ENCODE measurements at regions not wholly inside any gene's neighbourhood (a gene's known extent, or its start where the extent isn't known, plus 50 kb on each side); places are given as distances from the start of the nearest gene placed in this dataset.

DNA sequence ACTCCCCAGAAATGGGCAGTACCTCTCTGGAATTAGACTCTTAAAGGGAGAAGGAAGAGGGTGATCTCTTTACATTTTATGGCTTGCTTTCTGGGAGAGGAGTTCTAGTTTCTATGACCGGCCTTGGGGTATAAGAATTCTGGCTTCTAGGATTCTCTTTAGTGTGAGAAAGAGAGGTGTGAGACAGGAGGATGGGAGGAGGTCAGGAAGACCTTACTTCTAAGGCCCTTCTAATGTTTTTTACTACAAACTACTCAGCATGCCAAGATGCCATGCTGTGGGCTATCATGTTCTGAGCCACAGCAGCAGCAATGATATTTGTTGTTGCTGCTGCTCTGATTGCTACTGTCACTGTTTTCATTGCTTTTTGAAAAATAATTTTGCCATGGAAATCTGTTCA lies 538.3 kb downstream of the SLITRK6 start:
- intact Hi-C loops (cut with micrococcal nuclease) = no loop called here

GRCh38 chr13:85255978-85256377 lies 543.2 kb downstream of the SLITRK6 start:
- Histone ChIP-seq H3K4me3 (ENCODE audit: control extremely low read depth in 1 of 5, extremely low read depth in 1 of 5, insufficient read depth in 1 of 5, low read depth in 2 of 5, low read length in 4 of 5) (no peak overlapping the region), H4K20me1 (ENCODE audit: control insufficient read depth, insufficient read depth, low read length, poor library complexity, severe bottlenecking) (no peaks in the 10 kb centered on the region), H3K4me1 (ENCODE audit: control insufficient read depth in 2 of 2, insufficient read depth in 2 of 2, low read length in 2 of 2) (no peaks in the 10 kb centered on the region), H3K36me3 (replicated peaks in 1 of 2; ENCODE audit: control extremely low read depth in 1 of 2, control insufficient read depth in 1 of 2, extremely low read depth in 1 of 2, insufficient read depth in 2 of 2, low read length in 1 of 2) (no peaks in the 10 kb centered on the region), H3K9ac (ENCODE audit: low read length) (no peak overlapping the region), H3K27ac (ENCODE audit: low read length in 2 of 2) (no peak overlapping the region), H3K9me3 (ENCODE audit: control extremely low read depth in 1 of 3, control insufficient read depth in 2 of 3, insufficient read depth in 1 of 3, low read length in 2 of 3) (no peaks in the 10 kb centered on the region), H2AFZ (ENCODE audit: insufficient read depth, low read depth, low read length, poor library complexity, severe bottlenecking) (no peak overlapping the region), H3K4me2 (replicated peaks; ENCODE audit: low read depth, low read length, poor library complexity, severe bottlenecking) (no peak overlapping the region), H3K27me3 (replicated peaks in 1 of 4; ENCODE audit: control extremely low read depth in 1 of 4, control insufficient read depth in 3 of 4, insufficient read depth in 4 of 4, low read length in 3 of 4) (no peaks in the 10 kb centered on the region), H3K79me2 (ENCODE audit: control insufficient read depth, insufficient read depth, low read length) (no peaks in the 10 kb centered on the region)
- Mint-ChIP-seq H3K27me3 (no peaks in the 10 kb centered on the region), H3K27ac (no peak overlapping the region), H3K4me3 (no peak overlapping the region), H3K4me1 (no peaks in the 10 kb centered on the region), H3K9me3 (ENCODE audit: insufficient read depth) (no peaks in the 10 kb centered on the region)
- no peak for TF ChIP-seq CTCF (IDR thresholded peaks at IDR 0.05)
- TF ChIP-seq EZH2 (IDR thresholded peaks at IDR 0.05; ENCODE audit: borderline replicate concordance, insufficient read depth, low read depth, low read length, poor library complexity, severe bottlenecking) = no peak
- 100% methylated on average over 1 of the region's 2 CpGs for WGBS (ENCODE audit: insufficient coverage)
- no peak for ATAC-seq (ENCODE audit: low read depth)
- intact Hi-C loops (cut with micrococcal nuclease) = no loop called here
- ChIA-PET POLR2A (no interaction called here), CTCF (no interaction called here)
- DNase-seq = no peak

More for the DNA sequence above, 538.3 kb downstream of the SLITRK6 start:
- Histone ChIP-seq H2AFZ (ENCODE audit: insufficient read depth, low read depth, low read length, poor library complexity, severe bottlenecking) (no peak overlapping the region), H3K4me2 (replicated peaks; ENCODE audit: low read depth, low read length, poor library complexity, severe bottlenecking) (no peak overlapping the region), H3K27me3 (replicated peaks in 1 of 4; ENCODE audit: control extremely low read depth in 1 of 4, control insufficient read depth in 3 of 4, insufficient read depth in 4 of 4, low read length in 3 of 4) (no peaks in the 10 kb centered on the region), H3K4me1 (ENCODE audit: control insufficient read depth in 2 of 2, insufficient read depth in 2 of 2, low read length in 2 of 2) (no peaks in the 10 kb centered on the region), H3K27ac (ENCODE audit: low read length in 2 of 2) (no peak overlapping the region), H4K20me1 (ENCODE audit: control insufficient read depth, insufficient read depth, low read length, poor library complexity, severe bottlenecking) (no peaks in the 10 kb centered on the region), H3K79me2 (ENCODE audit: control insufficient read depth, insufficient read depth, low read length) (no peaks in the 10 kb centered on the region), H3K9me3 (ENCODE audit: control extremely low read depth in 1 of 3, control insufficient read depth in 2 of 3, insufficient read depth in 1 of 3, low read length in 2 of 3) (no peaks in the 10 kb centered on the region), H3K9ac (ENCODE audit: low read length) (no peak overlapping the region), H3K36me3 (replicated peaks in 1 of 2; ENCODE audit: control extremely low read depth in 1 of 2, control insufficient read depth in 1 of 2, extremely low read depth in 1 of 2, insufficient read depth in 2 of 2, low read length in 1 of 2) (no peaks in the 10 kb centered on the region), H3K4me3 (ENCODE audit: control extremely low read depth in 1 of 5, extremely low read depth in 1 of 5, insufficient read depth in 1 of 5, low read depth in 2 of 5, low read length in 4 of 5) (no peak overlapping the region)
- H3K9me3 Mint-ChIP-seq (ENCODE audit: insufficient read depth) = no peaks in the 10 kb centered on the region
- H3K27ac Mint-ChIP-seq = no peak overlapping the region
- no CpG with 5 or more reads among the region's 1 CpG for WGBS (ENCODE audit: insufficient coverage)
- no peak for TF ChIP-seq CTCF (IDR thresholded peaks at IDR 0.05)
- no peak for TF ChIP-seq EZH2 (IDR thresholded peaks at IDR 0.05; ENCODE audit: borderline replicate concordance, insufficient read depth, low read depth, low read length, poor library complexity, severe bottlenecking)
- CTCF ChIA-PET = no interaction called here
- no peak for ATAC-seq (ENCODE audit: low read depth)
- no peaks in the 10 kb centered on the region for H3K27me3 Mint-ChIP-seq
- DNase-seq = no peak
- no peaks in the 10 kb centered on the region for H3K4me1 Mint-ChIP-seq
- POLR2A ChIA-PET = no interaction called here
- no peak overlapping the region for H3K4me3 Mint-ChIP-seq

All from B cell (primary cell).